SK-N-DZ (cell line): ENCODE measurements at regions not wholly inside any gene's neighbourhood (a gene's known extent, or its start where the extent isn't known, plus 50 kb on each side); places are given as distances from the start of the nearest gene placed in this dataset.
"Not testable (repeated sequence)": the region's sequence is repeated elsewhere in the genome, so short reads cannot be mapped to it uniquely, and the experiment has no call there.

Experiments used
- DNase-seq: peaks from one replicate; pipeline ENCODE4 v3.0.0-alpha.2; 2015; ENCODE audit warnings: low spot score

GRCh38 chr7:81231301-81231838 lies 312.5 kb upstream of the SEMA3C start:
- peak; percentile 18 for DNase-seq

GRCh38 chr7:81226234-81226633 lies 307.4 kb upstream of the SEMA3C start:
- no peak for DNase-seq

GRCh38 chr7:81222692-81223091 lies 303.8 kb upstream of the SEMA3C start:
- DNase-seq: not testable (repeated sequence)

- DNase-seq: no peak
Measured at GRCh38 chr7:81221527-81222217, 302.8 kb upstream of the SEMA3C start.

- DNase-seq: no peak
Measured at GRCh38 chr7:81218480-81219106, 299.7 kb upstream of the SEMA3C start.

- DNase-seq: no peak
Measured at GRCh38 chr7:81213394-81213793, 294.5 kb upstream of the SEMA3C start.

GRCh38 chr7:81211934-81212320 lies 293.1 kb upstream of the SEMA3C start:
- no peak for DNase-seq

GRCh38 chr7:81211204-81211933 lies 292.5 kb upstream of the SEMA3C start:
- no peak for DNase-seq

- DNase-seq: no peak
Measured at GRCh38 chr7:81210137-81211064, 291.6 kb upstream of the SEMA3C start.

GRCh38 chr7:81209059-81209458 lies 290.2 kb upstream of the SEMA3C start:
- no peak for DNase-seq

GRCh38 chr7:81207801-81208200 lies 288.9 kb upstream of the SEMA3C start:
- DNase-seq: no peak

- DNase-seq: no peak
Measured at GRCh38 chr7:81206667-81207360, 288.0 kb upstream of the SEMA3C start.

- DNase-seq: no peak
Measured at GRCh38 chr7:81206217-81206616, 287.4 kb upstream of the SEMA3C start.

GRCh38 chr7:81201188-81201587 lies 282.3 kb upstream of the SEMA3C start:
- DNase-seq: no peak

GRCh38 chr7:81198766-81199165 lies 279.9 kb upstream of the SEMA3C start:
- no peak for DNase-seq

GRCh38 chr7:81197266-81197665 lies 278.4 kb upstream of the SEMA3C start:
- DNase-seq: no peak

- DNase-seq: no peak
Measured at GRCh38 chr7:81195033-81195432, 276.2 kb upstream of the SEMA3C start.

GRCh38 chr7:81190997-81191768 lies 272.3 kb upstream of the SEMA3C start:
- DNase-seq: no peak

GRCh38 chr7:81187753-81188152 lies 268.9 kb upstream of the SEMA3C start:
- DNase-seq: no peak

GRCh38 chr7:81186691-81187090 lies 267.8 kb upstream of the SEMA3C start:
- DNase-seq: no peak
